NB4 (cell line): ENCODE measurements at regions not wholly inside any gene's neighbourhood (a gene's known extent, or its start where the extent isn't known, plus 50 kb on each side); places are given as distances from the start of the nearest gene placed in this dataset.
A peak's percentile ranks its signal among the peaks of the same experiment; 100 is the strongest.

Experiments used
- DNase-seq: peaks from one replicate; pipeline ENCODE4 v3.0.0; 2010; ENCODE audit warnings: low read depth
- H3K4me3 ChIP-seq: one replicate; pipeline ENCODE4 v1.5.1; 2011; ENCODE audit warnings: mild to moderate bottlenecking, low read depth, low read length, moderate library complexity
- MYC ChIP-seq: IDR thresholded peaks from 2 replicates; pipeline ENCODE4 v1.6.1; 2011; ENCODE audit warnings: low read depth, low read length
- POLR2A ChIP-seq: IDR thresholded peaks from 2 replicates; pipeline ENCODE4 v1.6.1; 2011; ENCODE audit warnings: mild to moderate bottlenecking; ENCODE audit not compliant: insufficient read length; ENCODE audit errors: extremely low read depth
- TF ChIP-seq, protein P1 (sequence below): IDR thresholded peaks from 2 replicates; pipeline ENCODE4 v1.6.1; 2011; ENCODE audit warnings: low read depth, low read length
- TF ChIP-seq, protein P2 (sequence below): IDR thresholded peaks from one replicate; pipeline ENCODE4 v1.5.1; 2012; ENCODE audit warnings: low read depth, low read length

DNA sequence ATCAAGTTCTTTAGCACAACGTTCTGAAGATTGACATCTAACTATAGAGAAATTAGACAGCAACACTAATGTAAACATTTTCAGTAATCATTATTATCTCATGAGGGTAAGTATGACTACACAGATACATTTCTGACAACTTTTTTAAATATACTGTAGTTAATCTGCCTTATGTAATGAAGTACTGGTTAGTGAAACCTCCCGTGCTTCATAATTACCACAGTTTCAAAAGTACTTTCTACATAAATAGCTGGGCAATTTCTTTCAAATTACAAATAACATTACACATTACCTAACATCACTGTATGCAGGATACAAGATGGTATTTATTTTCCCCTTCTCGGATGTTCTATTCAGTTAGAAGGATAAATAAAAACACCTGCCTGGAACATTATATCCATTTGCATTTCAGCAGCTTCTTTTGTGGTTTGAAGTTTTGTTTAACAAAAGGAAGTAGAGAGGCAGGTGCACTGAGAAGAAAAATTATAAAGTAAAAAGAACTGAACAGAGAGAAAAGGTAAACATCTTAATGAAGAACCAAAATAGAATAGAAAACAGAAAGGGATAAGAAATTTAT is 1241.5 kb upstream of the GBE1 start:
- DNase-seq, result no peak
- TF ChIP-seq, protein P1, sequence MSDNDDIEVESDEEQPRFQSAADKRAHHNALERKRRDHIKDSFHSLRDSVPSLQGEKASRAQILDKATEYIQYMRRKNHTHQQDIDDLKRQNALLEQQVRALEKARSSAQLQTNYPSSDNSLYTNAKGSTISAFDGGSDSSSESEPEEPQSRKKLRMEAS, result no peak
- TF ChIP-seq MYC (no peak), POLR2A (no peak)
- TF ChIP-seq, protein P2, sequence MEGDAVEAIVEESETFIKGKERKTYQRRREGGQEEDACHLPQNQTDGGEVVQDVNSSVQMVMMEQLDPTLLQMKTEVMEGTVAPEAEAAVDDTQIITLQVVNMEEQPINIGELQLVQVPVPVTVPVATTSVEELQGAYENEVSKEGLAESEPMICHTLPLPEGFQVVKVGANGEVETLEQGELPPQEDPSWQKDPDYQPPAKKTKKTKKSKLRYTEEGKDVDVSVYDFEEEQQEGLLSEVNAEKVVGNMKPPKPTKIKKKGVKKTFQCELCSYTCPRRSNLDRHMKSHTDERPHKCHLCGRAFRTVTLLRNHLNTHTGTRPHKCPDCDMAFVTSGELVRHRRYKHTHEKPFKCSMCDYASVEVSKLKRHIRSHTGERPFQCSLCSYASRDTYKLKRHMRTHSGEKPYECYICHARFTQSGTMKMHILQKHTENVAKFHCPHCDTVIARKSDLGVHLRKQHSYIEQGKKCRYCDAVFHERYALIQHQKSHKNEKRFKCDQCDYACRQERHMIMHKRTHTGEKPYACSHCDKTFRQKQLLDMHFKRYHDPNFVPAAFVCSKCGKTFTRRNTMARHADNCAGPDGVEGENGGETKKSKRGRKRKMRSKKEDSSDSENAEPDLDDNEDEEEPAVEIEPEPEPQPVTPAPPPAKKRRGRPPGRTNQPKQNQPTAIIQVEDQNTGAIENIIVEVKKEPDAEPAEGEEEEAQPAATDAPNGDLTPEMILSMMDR, result no peak
- no peak overlapping the region for H3K4me3 ChIP-seq

DNA sequence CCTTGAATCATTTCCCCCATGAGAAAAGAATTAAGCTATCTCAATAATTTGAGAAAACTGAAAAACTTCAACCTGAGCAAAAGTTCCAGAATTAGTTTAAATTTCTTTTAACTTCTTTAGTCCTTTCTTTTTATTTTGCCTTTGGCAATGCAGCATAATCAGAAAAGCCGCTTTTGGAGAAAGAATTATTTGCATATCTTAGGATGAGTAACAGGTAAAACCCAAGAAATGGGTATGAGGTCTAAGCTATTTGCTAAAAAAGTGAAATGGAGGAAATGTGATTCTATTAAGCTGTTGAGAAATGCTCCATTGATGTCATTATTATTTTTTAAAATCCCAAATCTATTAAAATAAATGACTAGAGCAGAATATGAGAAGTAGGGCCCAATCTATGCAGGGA is 1238.3 kb upstream of the GBE1 start:
- no peak for DNase-seq
- TF ChIP-seq, protein P2, result no peak
- no peak for TF ChIP-seq POLR2A
- TF ChIP-seq, protein P1, result no peak
- TF ChIP-seq MYC, result no peak
- H3K4me3 ChIP-seq, result no peak overlapping the region

DNA sequence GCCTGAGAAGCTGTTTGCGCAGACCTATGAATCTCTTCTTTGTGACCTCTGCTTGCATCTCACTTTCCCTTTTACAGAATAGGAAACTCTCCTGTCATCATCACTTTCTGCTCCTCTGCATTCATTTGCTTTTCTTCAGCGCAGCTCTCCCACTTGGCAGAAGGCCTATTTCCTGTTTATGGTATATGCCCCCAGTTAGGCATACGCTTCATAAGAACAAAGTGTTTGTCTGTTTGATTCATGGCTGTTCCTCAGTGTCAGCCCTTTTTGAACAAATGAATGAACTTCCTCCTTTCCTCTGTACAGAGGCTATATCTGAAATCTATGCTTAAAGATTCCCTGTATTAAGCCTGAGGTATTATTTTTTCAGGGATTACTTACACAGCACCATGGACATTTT is 1216.9 kb upstream of the GBE1 start:
- DNase-seq, result no peak
- TF ChIP-seq POLR2A, result no peak
- TF ChIP-seq, protein P2, result no peak
- no peak for TF ChIP-seq MYC
- TF ChIP-seq, protein P1, result no peak
- no peak overlapping the region for H3K4me3 ChIP-seq

DNA sequence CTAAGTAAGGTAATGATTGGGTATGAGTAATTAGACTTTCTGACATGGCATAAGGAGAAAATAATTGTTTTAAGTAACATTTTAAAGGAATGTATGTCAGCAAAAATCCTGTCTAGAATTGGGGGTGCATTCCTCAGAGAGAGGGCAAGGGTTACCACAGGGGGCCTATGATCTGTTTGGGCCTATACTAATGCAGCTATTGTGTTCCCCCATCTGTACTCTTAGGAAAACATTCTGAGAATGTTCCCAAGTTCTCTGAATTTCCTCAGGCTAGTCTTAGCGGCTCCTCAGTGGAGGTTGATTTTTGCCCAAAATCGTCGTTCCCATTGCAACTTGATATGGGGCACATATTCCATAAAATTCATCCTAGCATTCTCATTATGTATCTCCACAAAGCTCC is 1216.4 kb upstream of the GBE1 start:
- DNase-seq, result no peak
- TF ChIP-seq, protein P2, result no peak
- TF ChIP-seq, protein P1, result no peak
- TF ChIP-seq MYC (no peak), POLR2A (no peak)
- H3K4me3 ChIP-seq, result no peak overlapping the region

DNA sequence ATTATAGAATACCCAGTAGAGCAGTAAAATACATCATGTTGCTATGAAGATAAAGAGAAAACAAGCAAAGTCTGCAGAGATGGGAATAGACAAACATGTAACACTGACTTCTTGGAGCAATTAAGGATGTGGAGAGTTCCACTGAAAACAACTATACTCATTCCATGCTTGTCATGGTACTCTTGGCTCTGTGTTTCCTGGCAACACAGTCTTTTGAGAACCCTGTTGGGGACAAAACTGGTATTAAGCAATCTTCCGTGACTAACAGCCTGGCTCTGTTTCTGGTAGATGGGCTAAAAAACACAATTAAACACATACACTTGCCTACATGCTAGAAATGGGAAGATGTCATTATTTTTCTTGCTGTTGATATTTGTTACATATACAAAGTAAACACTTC is 1212.3 kb upstream of the GBE1 start:
- H3K4me3 ChIP-seq, result no peak overlapping the region
- TF ChIP-seq POLR2A, result no peak
- TF ChIP-seq, protein P2, result no peak
- TF ChIP-seq, protein P1, result no peak
- no peak for TF ChIP-seq MYC
- peak; percentile 3 for DNase-seq
